ENCODE measurements at regions not wholly inside any gene's neighbourhood (a gene's known extent, or its start where the extent isn't known, plus 50 kb on each side); places are given as distances from the start of the nearest gene placed in this dataset.
"Not testable (repeated sequence)": the region's sequence is repeated elsewhere in the genome, so short reads cannot be mapped to it uniquely, and the experiment has no call there.

- H3K27ac ChIP-seq (ENCODE audit: extremely low read depth, low read depth, low read length) = no peak overlapping the region
- CTCF ChIA-PET (ENCODE audit: low intra/inter-chr PET ratio) = no interaction called here
- FAIRE-seq (no peak), ATAC-seq (no peak), DNase-seq (ENCODE audit: extremely low read depth in 1 of 4, low spot score in 3 of 4) (no peak)
- TF ChIP-seq ZNF354B (CRISPR knock-in tag; IDR thresholded peaks at IDR 0.05) (no peak), POLR2AphosphoS5 (IDR thresholded peaks at IDR 0.05; ENCODE audit: control insufficient read depth, insufficient read depth, low read depth, low read length) (no peak), IRF1 (CRISPR knock-in tag; IDR thresholded peaks at IDR 0.05; ENCODE audit: borderline replicate concordance) (no peak), ZNF436 (CRISPR knock-in tag; IDR thresholded peaks at IDR 0.05) (no peak), ZNF79 (CRISPR knock-in tag; IDR thresholded peaks at IDR 0.05; ENCODE audit: low read depth) (no peak), RERE (CRISPR knock-in tag; IDR thresholded peaks at IDR 0.05; ENCODE audit: borderline replicate concordance) (no peak)
- no peak overlapping the region for H3K4me3 ChIP-seq
- intact Hi-C loops (cut with micrococcal nuclease) = no loop called here
- H3K9me1 ChIP-seq (ENCODE audit: control insufficient read depth, insufficient read depth, low read length) = no peaks in the 10 kb centered on the region
- no peaks in the 10 kb centered on the region for H3K36me3 ChIP-seq (ENCODE audit: control insufficient read depth, insufficient read depth, low read length)
- H3K9me3 ChIP-seq (replicated peaks; ENCODE audit: control insufficient read depth, insufficient read depth, low read depth, low read length) = no peaks in the 10 kb centered on the region
- no peaks in the 10 kb centered on the region for H4K20me1 ChIP-seq (replicated peaks; ENCODE audit: control insufficient read depth, insufficient read depth, low read length)
- 3% methylated on average over 7 of the region's 9 CpGs for WGBS (ENCODE audit: insufficient coverage, low coverage, missing lambda C conversion rate)
- H3K4me2 ChIP-seq (ENCODE audit: insufficient read depth, low read length) = no peak overlapping the region
- BruUV-seq (replicated peaks) = no TSS peak
- no peak overlapping the region for H3K9ac ChIP-seq (ENCODE audit: insufficient read depth in 1 of 2, low read depth in 2 of 2, low read length in 2 of 2)
- POLR2A ChIA-PET = interaction anchor here (0.7 to 1.6 kb wide), 2 partner anchors 10 to 96 kb away, joined by 3 to 5 read pairs; no protein-coding TSS in a partner anchor
- no peaks in the 10 kb centered on the region for H3K79me2 ChIP-seq (ENCODE audit: control insufficient read depth, insufficient read depth, low read length)
- no peak overlapping the region for H2AFZ ChIP-seq (ENCODE audit: low read depth, low read length)
- peaks cover 0 to 4% of the 10 kb centered on the region in 2 experiments; a peak in 1 of 5 replicates for H3K27me3 ChIP-seq (ENCODE audit: control insufficient read depth in 2 of 2, insufficient read depth in 2 of 2, low read length in 2 of 2)
- no peaks in the 10 kb centered on the region for H3K4me1 ChIP-seq (replicated peaks in 1 of 2; ENCODE audit: control insufficient read depth in 2 of 2, insufficient read depth in 2 of 2, low read length in 2 of 2)
- in situ Hi-C loops (cut with MboI) = loop anchor here (25.0 kb wide), 1 partner anchor 518 kb away; no protein-coding TSS in a partner anchor
These were observed 326.2 kb upstream of the NCKAP5 start for GRCh38 chr2:133894429-133894828.

- H3K4me2 ChIP-seq (ENCODE audit: insufficient read depth, low read length); H3K4me1 ChIP-seq (replicated peaks in 1 of 2; ENCODE audit: control insufficient read depth in 2 of 2, insufficient read depth in 2 of 2, low read length in 2 of 2); DNase-seq (ENCODE audit: extremely low read depth in 1 of 4, low spot score in 3 of 4); H3K9me1 ChIP-seq (ENCODE audit: control insufficient read depth, insufficient read depth, low read length); H3K9me3 ChIP-seq (replicated peaks; ENCODE audit: control insufficient read depth, insufficient read depth, low read depth, low read length); intact Hi-C loops (cut with micrococcal nuclease); H3K27ac ChIP-seq (ENCODE audit: extremely low read depth, low read depth, low read length); ATAC-seq; FAIRE-seq; H3K9ac ChIP-seq (ENCODE audit: insufficient read depth in 1 of 2, low read depth in 2 of 2, low read length in 2 of 2); CTCF ChIA-PET (ENCODE audit: low intra/inter-chr PET ratio); BruUV-seq (replicated peaks); H3K27me3 ChIP-seq (ENCODE audit: control insufficient read depth in 2 of 2, insufficient read depth in 2 of 2, low read length in 2 of 2); H3K79me2 ChIP-seq (ENCODE audit: control insufficient read depth, insufficient read depth, low read length); H3K4me3 ChIP-seq; H2AFZ ChIP-seq (ENCODE audit: low read depth, low read length); H3K36me3 ChIP-seq (ENCODE audit: control insufficient read depth, insufficient read depth, low read length); H4K20me1 ChIP-seq (replicated peaks; ENCODE audit: control insufficient read depth, insufficient read depth, low read length); POLR2A ChIA-PET: not testable (repeated sequence)
- in situ Hi-C loops (cut with MboI) = loop anchor here (25.0 kb wide), 1 partner anchor 514 kb away; no protein-coding TSS in a partner anchor
- WGBS (ENCODE audit: insufficient coverage, low coverage, missing lambda C conversion rate) = 0% methylated on average over 4 of the region's 4 CpGs
These were observed 329.6 kb upstream of the NCKAP5 start for GRCh38 chr2:133897838-133898237.
